ENCODE measurements at regions not wholly inside any gene's neighbourhood (a gene's known extent, or its start where the extent isn't known, plus 50 kb on each side); places are given as distances from the start of the nearest gene placed in this dataset.

DNA sequence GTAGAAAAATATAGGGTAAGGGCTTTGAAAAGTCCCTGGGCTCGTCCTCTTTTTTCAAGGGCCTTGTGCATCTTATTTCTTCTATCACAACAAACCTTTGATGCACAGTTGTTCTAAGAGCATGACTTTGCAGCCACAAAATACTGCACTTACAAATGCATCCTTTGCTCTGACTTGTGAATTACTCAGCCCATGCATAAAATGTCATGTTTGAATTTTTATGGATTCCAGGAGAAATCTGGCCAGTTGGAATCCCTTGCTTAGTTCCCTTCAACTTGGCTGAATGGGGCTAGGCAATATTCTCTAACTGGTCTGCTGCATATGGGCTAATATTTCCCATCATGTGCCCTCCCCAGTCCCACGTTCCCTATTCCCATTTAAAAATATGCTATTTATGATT lies 523.9 kb upstream of the RGMA start:
- no peak overlapping the region for H3K4me3 ChIP-seq (ENCODE audit: extremely low read depth in 1 of 4, insufficient read depth in 2 of 4, low read depth in 3 of 4, low read length in 4 of 4)
- H3K27me3 ChIP-seq (replicated peaks in 1 of 4; ENCODE audit: control insufficient read depth in 3 of 4, extremely low read depth in 1 of 4, insufficient read depth in 3 of 4, low read length in 3 of 4): no peaks in the 10 kb centered on the region
- H2BK15ac ChIP-seq (ENCODE audit: low read length): no peak overlapping the region
- no peak overlapping the region for H2AK5ac ChIP-seq (ENCODE audit: low read depth, low read length)
- DNase-seq (ENCODE audit: low read depth in 1 of 2, low spot score in 2 of 2): no peak
- H4K91ac ChIP-seq (replicated peaks; ENCODE audit: insufficient read length, low read length): no peak overlapping the region
- H2BK120ac ChIP-seq (replicated peaks; ENCODE audit: low read depth, low read length): no peak overlapping the region
- H4K8ac ChIP-seq (ENCODE audit: extremely low read depth, insufficient read depth, low read length): no peak overlapping the region
- no peak overlapping the region for H2BK12ac ChIP-seq (ENCODE audit: low read depth, low read length)
- H3K9me3 ChIP-seq (ENCODE audit: insufficient read depth in 2 of 2, low read depth in 1 of 2, low read length in 1 of 2): no peaks in the 10 kb centered on the region
- 84% methylated on average over 2 of the region's 2 CpGs; no CpG with 5 or more reads in 1 of the 2 experiments for WGBS, 2 experiments (ENCODE audit: extremely low coverage in 1 of 2, insufficient coverage in 1 of 2, insufficient read length in 1 of 2, insufficient replicate concordance in 2 of 2, low coverage in 1 of 2, low lambda C conversion rate in 2 of 2, missing lambda C conversion rate in 1 of 2)
- peaks cover 0 to 4% (median 3%) of the 10 kb centered on the region in 4 experiments; a peak in 3 of 7 replicates for H3K4me1 ChIP-seq (replicated peaks in 1 of 4; ENCODE audit: control insufficient read depth in 3 of 4, insufficient read depth in 4 of 4, low read length in 3 of 4)
- FAIRE-seq: no peak
- H3K4ac ChIP-seq (replicated peaks; ENCODE audit: insufficient read length, low read depth, low read length): no peak overlapping the region
- H3K27ac ChIP-seq (ENCODE audit: low read depth, low read length): no peak overlapping the region
- no peaks in the 10 kb centered on the region for H3K79me2 ChIP-seq (ENCODE audit: control insufficient read depth in 1 of 2, insufficient read depth in 2 of 2, low read length in 2 of 2)
- H4K20me1 ChIP-seq (replicated peaks in 1 of 2; ENCODE audit: control insufficient read depth in 1 of 2, insufficient read depth in 2 of 2, low read length in 2 of 2): no peaks in the 10 kb centered on the region
- no peaks in the 10 kb centered on the region for H3K79me1 ChIP-seq (ENCODE audit: low read depth, low read length)
- ChIA-PET POLR2A (ENCODE audit: partially characterized antibody) (no interaction called here), CTCF (ENCODE audit: partially characterized antibody) (no interaction called here)
- H3K56ac ChIP-seq (replicated peaks; ENCODE audit: insufficient read length, low read depth, low read length): no peak overlapping the region
- H3K14ac ChIP-seq (ENCODE audit: insufficient read length): no peak overlapping the region
- H3K23me2 ChIP-seq (ENCODE audit: low read depth, low read length): no peaks in the 10 kb centered on the region
- H3K36me3 ChIP-seq (ENCODE audit: control insufficient read depth in 2 of 4, insufficient read depth in 4 of 4, low read length in 3 of 4): no peaks in the 10 kb centered on the region
- H2AFZ ChIP-seq (ENCODE audit: low read length): no peak overlapping the region
- H3K4me2 ChIP-seq (ENCODE audit: insufficient read depth in 1 of 2, low read depth in 2 of 2, low read length in 2 of 2): no peak overlapping the region
- H3K9ac ChIP-seq (replicated peaks in 1 of 4; ENCODE audit: extremely low read depth in 1 of 4, low read depth in 3 of 4, low read length in 3 of 4): no peak overlapping the region
- H2BK5ac ChIP-seq (ENCODE audit: low read depth, low read length): no peak overlapping the region
- H2BK20ac ChIP-seq (ENCODE audit: low read length): no peak overlapping the region
- H3K18ac ChIP-seq (ENCODE audit: extremely low read depth, low read length): no peak overlapping the region
- H4K5ac ChIP-seq (ENCODE audit: insufficient read length, low read depth, low read length): no peak overlapping the region
- no peak overlapping the region for H3K23ac ChIP-seq (ENCODE audit: insufficient read length)
- no peak for TF ChIP-seq CREB1 (IDR thresholded peaks at IDR 0.05)
- no peak for TF ChIP-seq RXRA (IDR thresholded peaks at IDR 0.05; ENCODE audit: insufficient read depth, low read depth, low read length)
- TF ChIP-seq USF2 (IDR thresholded peaks at IDR 0.05; ENCODE audit: low read length): no peak
- no peak for TF ChIP-seq HDAC2 (IDR thresholded peaks at IDR 0.05; ENCODE audit: borderline replicate concordance in 1 of 2, low read depth in 2 of 2, low read length in 2 of 2)
- no peak for TF ChIP-seq BACH1 (IDR thresholded peaks at IDR 0.05; ENCODE audit: low read length)
- TF ChIP-seq SIX5 (IDR thresholded peaks at IDR 0.05; ENCODE audit: low read depth, low read length): no peak
- TF ChIP-seq KDM1A (IDR thresholded peaks at IDR 0.05; ENCODE audit: borderline replicate concordance, low read length): no peak
- TF ChIP-seq GABPA (IDR thresholded peaks at IDR 0.05; ENCODE audit: borderline replicate concordance, insufficient read depth, low read length): no peak
- no peak for TF ChIP-seq CEBPB (IDR thresholded peaks at IDR 0.05; ENCODE audit: low read depth, low read length)
- TF ChIP-seq, protein P1, sequence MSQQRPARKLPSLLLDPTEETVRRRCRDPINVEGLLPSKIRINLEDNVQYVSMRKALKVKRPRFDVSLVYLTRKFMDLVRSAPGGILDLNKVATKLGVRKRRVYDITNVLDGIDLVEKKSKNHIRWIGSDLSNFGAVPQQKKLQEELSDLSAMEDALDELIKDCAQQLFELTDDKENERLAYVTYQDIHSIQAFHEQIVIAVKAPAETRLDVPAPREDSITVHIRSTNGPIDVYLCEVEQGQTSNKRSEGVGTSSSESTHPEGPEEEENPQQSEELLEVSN (IDR thresholded peaks at IDR 0.05): no peak
- no peak for TF ChIP-seq JUND (IDR thresholded peaks at IDR 0.05; ENCODE audit: low read length)
- no peak for TF ChIP-seq SP4 (IDR thresholded peaks at IDR 0.05; ENCODE audit: low read length)
- TF ChIP-seq TCF12 (IDR thresholded peaks at IDR 0.05; ENCODE audit: low read depth, low read length): no peak
- TF ChIP-seq TBP (IDR thresholded peaks at IDR 0.05; ENCODE audit: low read depth, low read length): no peak

All from H1 (cell line).